GM12892 (cell line): ENCODE measurements at regions not wholly inside any gene's neighbourhood (a gene's known extent, or its start where the extent isn't known, plus 50 kb on each side); places are given as distances from the start of the nearest gene placed in this dataset.

Experiments used
- POLR2A ChIP-seq: IDR thresholded peaks from 2 replicates; pipeline ENCODE4 v1.6.1; 2011; ENCODE audit warnings: low read depth, low read length, control low read depth
- POLR2AphosphoS5 ChIP-seq: IDR thresholded peaks from 2 replicates; pipeline ENCODE4 v1.6.1; 2011; ENCODE audit warnings: low read depth, low read length, control low read depth
- TAF1 ChIP-seq: IDR thresholded peaks from 2 replicates; pipeline ENCODE4 v1.6.1; 2011; ENCODE audit warnings: low read depth, mild to moderate bottlenecking, control low read depth, low read length, borderline replicate concordance

DNA sequence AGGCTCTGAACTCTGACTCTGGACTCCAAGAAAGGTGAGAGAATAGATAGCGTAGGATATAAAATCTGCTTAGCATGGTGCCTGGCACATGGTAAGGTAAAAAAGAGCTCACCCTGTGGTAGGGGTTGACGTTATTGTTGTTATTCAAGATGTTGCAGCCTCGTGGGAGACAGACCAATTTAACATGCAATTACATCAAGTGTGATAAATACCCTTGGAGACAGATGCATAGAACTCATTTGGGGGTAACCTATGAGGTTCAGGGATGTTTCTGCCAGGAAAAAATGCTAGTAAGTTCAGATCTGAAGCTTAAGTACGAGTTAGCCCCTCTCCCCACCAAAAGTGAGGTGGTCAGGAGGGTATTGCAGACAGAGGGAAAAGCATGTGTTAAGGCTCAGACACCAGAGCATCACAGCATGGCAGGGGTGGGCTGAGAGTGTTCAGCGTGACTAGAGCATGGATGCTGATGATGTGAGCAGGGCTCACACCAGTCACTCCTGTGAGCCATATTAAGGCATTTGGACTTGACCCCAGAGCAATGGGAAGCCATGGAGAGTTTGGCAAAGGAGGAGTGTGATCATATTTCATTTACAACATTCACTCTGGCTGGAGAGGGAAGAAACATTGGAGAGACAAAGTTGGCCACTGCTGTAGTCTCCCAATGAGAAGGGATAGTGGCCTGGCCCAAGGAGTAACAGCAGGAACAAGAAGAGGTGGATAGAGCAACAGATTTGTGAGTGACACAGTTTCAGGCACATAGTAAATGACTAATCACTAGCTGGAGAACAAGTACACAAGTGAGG is 181.0 kb downstream of the UACA start:
- TF ChIP-seq POLR2A (no peak), POLR2AphosphoS5 (no peak), TAF1 (no peak)
